ENCODE measurements at regions not wholly inside any gene's neighbourhood (a gene's known extent, or its start where the extent isn't known, plus 50 kb on each side); places are given as distances from the start of the nearest gene placed in this dataset.

- Histone ChIP-seq H2AK5ac (ENCODE audit: insufficient read length, low read length) (no peak overlapping the region), H3K23ac (ENCODE audit: insufficient read length, low read depth, low read length) (no peak overlapping the region), H3K4me2 (ENCODE audit: insufficient read depth, insufficient read length, low read length) (no peak overlapping the region), H4K91ac (ENCODE audit: insufficient read length, low read depth, low read length) (no peak overlapping the region), H2BK5ac (ENCODE audit: insufficient read length, low read length) (no peak overlapping the region), H2BK15ac (ENCODE audit: low read depth, low read length) (no peak overlapping the region), H2BK12ac (ENCODE audit: insufficient read length, low read depth, low read length) (no peak overlapping the region), H3K79me2 (ENCODE audit: insufficient read depth, low read length) (no peaks in the 10 kb centered on the region), H3T11ph (ENCODE audit: low read length) (no peak overlapping the region), H3K18ac (ENCODE audit: insufficient read length, low read depth, low read length) (no peak overlapping the region), H2AFZ (ENCODE audit: low read length) (no peak overlapping the region), H3K27ac (ENCODE audit: insufficient read length, low read depth, low read length) (no peak overlapping the region), H3K79me1 (ENCODE audit: insufficient read depth, low read depth, low read length, poor library complexity, severe bottlenecking) (no peaks in the 10 kb centered on the region), H4K8ac (replicated peaks; ENCODE audit: insufficient read length, low read depth, low read length) (no peak overlapping the region), H3K27me3 (ENCODE audit: insufficient read depth, low read length) (no peaks in the 10 kb centered on the region), H3K23me2 (ENCODE audit: insufficient read length, low read depth, low read length, poor library complexity, severe bottlenecking) (no peaks in the 10 kb centered on the region), H3K9me3 (ENCODE audit: control insufficient read depth, low read depth, low read length) (no peaks in the 10 kb centered on the region), H2BK20ac (ENCODE audit: low read depth, low read length, poor library complexity, severe bottlenecking) (no peak overlapping the region), H4K20me1 (ENCODE audit: control insufficient read depth, insufficient read depth, insufficient read length) (no peaks in the 10 kb centered on the region), H3K9ac (ENCODE audit: extremely low read depth, insufficient read length, low read length) (no peak overlapping the region), H3K56ac (ENCODE audit: insufficient read length, low read depth, low read length) (no peak overlapping the region), H2BK120ac (ENCODE audit: low read depth, low read length, poor library complexity, severe bottlenecking) (no peak overlapping the region), H3K4me1 (ENCODE audit: insufficient read depth, low read length) (peaks cover 14% of the 10 kb centered on the region; the same call in 1 of the 2 replicates), H3K14ac (ENCODE audit: insufficient read depth, low read length) (no peak overlapping the region), H4K5ac (ENCODE audit: insufficient read length, low read depth, low read length) (no peak overlapping the region), H3K4ac (ENCODE audit: low read depth, low read length) (no peak overlapping the region)
- Mint-ChIP-seq H3K4me1 (peaks cover 48 to 61% of the 10 kb centered on the region in 2 experiments), H3K27me3 (ENCODE audit: low read depth) (peaks cover 12% of the 10 kb centered on the region; the same call in 1 of the 2 replicates), H3K9me3 (no peaks in the 10 kb centered on the region), H3K36me3 (ENCODE audit: insufficient read depth in 1 of 3, low read depth in 3 of 3) (no peaks in the 10 kb centered on the region; a peak in 2 of 7 replicates), H3K4me3 (no peak overlapping the region), H3K27ac (peak overlapping the region in 1 of 3 experiments; percentile 61; a peak in 2 of 7 replicates)
- TF ChIP-seq CTCF (conservative IDR thresholded peaks at IDR 0.05), result no peak
- no peak for DNase-seq
- no CpG with 5 or more reads among the region's 19 CpGs for WGBS (ENCODE audit: extremely low coverage, insufficient read length, low lambda C conversion rate)
Observed at GRCh38 chr3:194748225-194748624, 62.5 kb downstream of the FAM43A start.
